ENCODE measurements at regions not wholly inside any gene's neighbourhood (a gene's known extent, or its start where the extent isn't known, plus 50 kb on each side); places are given as distances from the start of the nearest gene placed in this dataset.

GRCh38 chr15:24017470-24017869, 330.4 kb upstream of the NDN start:
- no peak for DNase-seq (ENCODE audit: low read depth in 2 of 2)
- Histone ChIP-seq H3K4me2 (ENCODE audit: extremely low read depth, insufficient read depth, low read length) (no peak overlapping the region), H2AFZ (ENCODE audit: low read length) (no peak overlapping the region), H3K27ac (ENCODE audit: insufficient read depth, low read length) (no peak overlapping the region), H3K4me1 (ENCODE audit: control insufficient read depth, extremely low read depth, insufficient read depth, low read length) (no peaks in the 10 kb centered on the region), H3K9me3 (ENCODE audit: control insufficient read depth, insufficient read depth, low read depth, low read length) (no peaks in the 10 kb centered on the region), H3K27me3 (ENCODE audit: control insufficient read depth, insufficient read depth, low read length) (no peaks in the 10 kb centered on the region), H4K20me1 (ENCODE audit: control insufficient read depth, extremely low read depth, insufficient read depth, low read length) (no peaks in the 10 kb centered on the region), H3K36me3 (ENCODE audit: control insufficient read depth, insufficient read depth, low read length) (no peaks in the 10 kb centered on the region), H3K79me2 (ENCODE audit: control insufficient read depth, insufficient read depth, low read length) (no peaks in the 10 kb centered on the region), H3K9ac (ENCODE audit: insufficient read depth, low read length) (no peak overlapping the region), H3K4me3 (replicated peaks in 1 of 4; ENCODE audit: control extremely low read depth in 1 of 4, insufficient read depth in 1 of 4, low read depth in 3 of 4, low read length in 4 of 4) (no peak overlapping the region)
- no peak for TF ChIP-seq CTCF (conservative IDR thresholded peaks at IDR 0.05 in 1 of 2, IDR thresholded peaks at IDR 0.05 in 1 of 2; ENCODE audit: low read depth in 1 of 2, low read length in 2 of 2)
- no peak for TF ChIP-seq EZH2 (IDR thresholded peaks at IDR 0.05; ENCODE audit: low read length, missing control alignments)

- no peaks in the 10 kb centered on the region for H4K20me1 ChIP-seq (ENCODE audit: control insufficient read depth, extremely low read depth, insufficient read depth, low read length)
- H3K4me2 ChIP-seq (ENCODE audit: extremely low read depth, insufficient read depth, low read length) = no peak overlapping the region
- H2AFZ ChIP-seq (ENCODE audit: low read length) = no peak overlapping the region
- H3K9me3 ChIP-seq (ENCODE audit: control insufficient read depth, insufficient read depth, low read depth, low read length) = no peaks in the 10 kb centered on the region
- no peaks in the 10 kb centered on the region for H3K4me1 ChIP-seq (ENCODE audit: control insufficient read depth, extremely low read depth, insufficient read depth, low read length)
- no peaks in the 10 kb centered on the region for H3K79me2 ChIP-seq (ENCODE audit: control insufficient read depth, insufficient read depth, low read length)
- DNase-seq (ENCODE audit: low read depth in 2 of 2) = no peak
- H3K36me3 ChIP-seq (ENCODE audit: control insufficient read depth, insufficient read depth, low read length) = no peaks in the 10 kb centered on the region
- no peak overlapping the region for H3K9ac ChIP-seq (ENCODE audit: insufficient read depth, low read length)
- no peak overlapping the region for H3K27ac ChIP-seq (ENCODE audit: insufficient read depth, low read length)
- H3K27me3 ChIP-seq (ENCODE audit: control insufficient read depth, insufficient read depth, low read length) = no peaks in the 10 kb centered on the region
- no peak for TF ChIP-seq CTCF (conservative IDR thresholded peaks at IDR 0.05 in 1 of 2, IDR thresholded peaks at IDR 0.05 in 1 of 2; ENCODE audit: low read depth in 1 of 2, low read length in 2 of 2)
- no peak for TF ChIP-seq EZH2 (IDR thresholded peaks at IDR 0.05; ENCODE audit: low read length, missing control alignments)
- no peak overlapping the region for H3K4me3 ChIP-seq (replicated peaks in 1 of 4; ENCODE audit: control extremely low read depth in 1 of 4, insufficient read depth in 1 of 4, low read depth in 3 of 4, low read length in 4 of 4)
Observed at GRCh38 chr15:24039683-24040082, 352.6 kb upstream of the NDN start.

- no peak for TF ChIP-seq EZH2 (IDR thresholded peaks at IDR 0.05; ENCODE audit: low read length, missing control alignments)
- no peak for TF ChIP-seq CTCF (conservative IDR thresholded peaks at IDR 0.05 in 1 of 2, IDR thresholded peaks at IDR 0.05 in 1 of 2; ENCODE audit: low read depth in 1 of 2, low read length in 2 of 2)
- Histone ChIP-seq H3K27ac (ENCODE audit: insufficient read depth, low read length) (no peak overlapping the region), H3K9ac (ENCODE audit: insufficient read depth, low read length) (no peak overlapping the region), H3K4me3 (replicated peaks in 1 of 4; ENCODE audit: control extremely low read depth in 1 of 4, insufficient read depth in 1 of 4, low read depth in 3 of 4, low read length in 4 of 4) (no peak overlapping the region), H4K20me1 (ENCODE audit: control insufficient read depth, extremely low read depth, insufficient read depth, low read length) (no peaks in the 10 kb centered on the region), H3K9me3 (ENCODE audit: control insufficient read depth, insufficient read depth, low read depth, low read length) (no peaks in the 10 kb centered on the region), H3K27me3 (ENCODE audit: control insufficient read depth, insufficient read depth, low read length) (no peaks in the 10 kb centered on the region), H3K36me3 (ENCODE audit: control insufficient read depth, insufficient read depth, low read length) (no peaks in the 10 kb centered on the region), H3K4me1 (ENCODE audit: control insufficient read depth, extremely low read depth, insufficient read depth, low read length) (no peaks in the 10 kb centered on the region), H3K79me2 (ENCODE audit: control insufficient read depth, insufficient read depth, low read length) (no peaks in the 10 kb centered on the region), H3K4me2 (ENCODE audit: extremely low read depth, insufficient read depth, low read length) (no peak overlapping the region), H2AFZ (ENCODE audit: low read length) (no peak overlapping the region)
- no peak for DNase-seq (ENCODE audit: low read depth in 2 of 2)
Observed at GRCh38 chr15:24054547-24055245, 367.6 kb upstream of the NDN start.

Data from fibroblast of lung (primary cell).